Heart right ventricle (tissue), 16 donors: ENCODE measurements at regions not wholly inside any gene's neighbourhood (a gene's known extent, or its start where the extent isn't known, plus 50 kb on each side); places are given as distances from the start of the nearest gene placed in this dataset.

Experiments used
- ATAC-seq, 8 donors: fragments of 200-7000 bp; cut with Tn5 transposase; one replicate each; pipeline ENCODE4 v1.9.1; 2020; ENCODE audit warnings: mild to moderate bottlenecking in 8 of 8, moderate library complexity in 8 of 8, moderate number of reproducible peaks in 1 of 8
- DNase-seq, 2 donors: peaks; one replicate each; pipeline ENCODE4 v3.0.0-alpha.2; 2020
- H3K27ac ChIP-seq, 10 donors: fragments of 200-600 bp; sonication (generic) in 2 of 10; one replicate each; pipeline versions ENCODE4 v1.5.0 to v1.8.0; 2020 to 2022; ENCODE audit warnings: mild to moderate bottlenecking in 3 of 10
- H3K27me3 ChIP-seq, 7 donors: fragments of 200-600 bp; one replicate each; pipeline ENCODE4 v1.8.0; 2021 to 2022; ENCODE audit warnings: mild to moderate bottlenecking in 2 of 7
- H3K36me3 ChIP-seq, 9 donors: fragments of 200-600 bp; sonication (generic) in 1 of 9; one replicate each; pipeline versions ENCODE4 v1.5.0 to v1.8.0; 2020 to 2022; ENCODE audit warnings: mild to moderate bottlenecking in 2 of 9
- H3K4me1 ChIP-seq, 9 donors: fragments of 200-600 bp; sonication (generic) in 1 of 9; one replicate each; pipeline versions ENCODE4 v1.5.0 to v1.8.0; 2020 to 2022; ENCODE audit warnings: mild to moderate bottlenecking in 4 of 9
- H3K4me3 ChIP-seq, 10 donors: fragments of 200-600 bp; sonication (generic) in 2 of 10; one replicate each; pipeline versions ENCODE4 v1.5.0 to v1.8.0; 2020 to 2022; ENCODE audit warnings: mild to moderate bottlenecking in 7 of 10, moderate library complexity in 2 of 10
- H3K9me3 ChIP-seq, 11 donors: fragments of 200-600 bp in 10 of 11; sonication (generic) in 2 of 11; one replicate each; pipeline versions ENCODE4 v1.5.0 to v1.8.0; 2013 to 2022; ENCODE audit warnings: mild to moderate bottlenecking in 2 of 11, control low read depth in 1 of 11, moderate library complexity in 1 of 11
- WGBS, 2 donors: extraction: QIAGEN DNeasy Blood & Tissue Kit; methylation state at CpG; one replicate each; pipeline ENCODE4 v1.1.7; 2013; ENCODE audit warnings: inconsistent platforms in 1 of 2; 5-methylcytosine and 5-hydroxymethylcytosine counted together
- intact Hi-C, 10 donors: fragments of 100-400 bp; cut with DNase I; formaldehyde crosslinking; loops; one replicate each; pipeline versions ENCODE4 v1.11.1 to v1.14.2; 2022
- TF ChIP-seq, protein P1 (sequence below), 9 donors: fragments of 200-600 bp; sonication (generic) in 2 of 9; IDR thresholded peaks; one replicate each; pipeline versions ENCODE4 v1.5.0 to v1.8.0; 2021 to 2022; ENCODE audit warnings: antibody characterized with exemption in 9 of 9, mild to moderate bottlenecking in 5 of 9, moderate library complexity in 1 of 9
- donor health status: Arrhythmogenic right ventricular cardiomyopathy.
- donor health status: ischemic (EF 13 %, LVEDD 7.1; RV severe dilation, severe dysfunction).
- donor health status: healthy with polysubstance abuse.
- donor health status: DM: no; HTN: yes; CAD: no.
- donor health status: DM: no; HTN: no; CAD: no.
- donor health status: ischemic (EF 25% LVEDD 6.9; RV normal size, moderate dysfunction).
- donor health status: ischemic (EF 25% LVEDD 5.7; RV mildly dilated, moderate dysfunction).
- donor health status: healthy.
- donor health status: DM: yes; HTN: yes; CAD: no.
- donor health status: Ischemic cardiomyopathy.
- donor health status: ischemic (EF 35%, LVEDD 5.7; RV mildly dilated, moderate dysfunction).
- donor health status: nonischemic (EF 11% LVEDD 7.7; RV severe dilation, severe dysfunction).
- donor health status: DM: yes; HTN: yes; CAD: no.
- donor health status: PGD.
- donor health status: ischemic (EF 29% LVEDD 5.4; RV normal size, mild dysfunction).
- donor health status: nonischemic (EF 23%, LVEDD 6.1; RV moderate dilation, normal function).

DNA sequence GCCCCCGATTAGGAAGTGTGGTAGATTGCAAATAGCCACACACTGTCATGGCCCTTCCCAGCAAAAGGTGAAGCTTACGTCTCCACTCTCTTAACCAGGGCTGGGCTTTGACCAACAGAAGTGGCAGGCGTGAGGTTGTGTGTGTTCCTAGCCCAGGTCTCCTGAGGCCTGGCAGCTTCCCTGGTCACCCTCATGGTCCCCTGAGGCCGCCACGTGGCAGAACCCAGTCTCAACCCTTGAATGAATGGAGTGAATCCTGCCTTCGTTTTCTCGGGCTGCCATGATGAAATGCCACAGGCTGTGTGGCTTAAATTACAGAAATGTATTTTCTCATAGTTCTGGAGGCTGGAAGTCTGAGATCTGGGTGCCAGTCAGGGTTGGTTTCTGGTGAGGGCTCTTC is 370.4 kb downstream of the IRX2 start:
- intact Hi-C loops, result no loop called here
- DNase-seq (no peak), ATAC-seq (no peak)
- 80 to 86% methylated on average over 7 of the region's 7 CpGs for WGBS, 2 donors
- peaks cover 0 to 14% (median 5%) of the 10 kb centered on the region in 7 donors for H3K27me3 ChIP-seq
- H3K9me3 ChIP-seq, result no peaks in the 10 kb centered on the region
- no peaks in the 10 kb centered on the region for H3K36me3 ChIP-seq
- TF ChIP-seq, protein P1, sequence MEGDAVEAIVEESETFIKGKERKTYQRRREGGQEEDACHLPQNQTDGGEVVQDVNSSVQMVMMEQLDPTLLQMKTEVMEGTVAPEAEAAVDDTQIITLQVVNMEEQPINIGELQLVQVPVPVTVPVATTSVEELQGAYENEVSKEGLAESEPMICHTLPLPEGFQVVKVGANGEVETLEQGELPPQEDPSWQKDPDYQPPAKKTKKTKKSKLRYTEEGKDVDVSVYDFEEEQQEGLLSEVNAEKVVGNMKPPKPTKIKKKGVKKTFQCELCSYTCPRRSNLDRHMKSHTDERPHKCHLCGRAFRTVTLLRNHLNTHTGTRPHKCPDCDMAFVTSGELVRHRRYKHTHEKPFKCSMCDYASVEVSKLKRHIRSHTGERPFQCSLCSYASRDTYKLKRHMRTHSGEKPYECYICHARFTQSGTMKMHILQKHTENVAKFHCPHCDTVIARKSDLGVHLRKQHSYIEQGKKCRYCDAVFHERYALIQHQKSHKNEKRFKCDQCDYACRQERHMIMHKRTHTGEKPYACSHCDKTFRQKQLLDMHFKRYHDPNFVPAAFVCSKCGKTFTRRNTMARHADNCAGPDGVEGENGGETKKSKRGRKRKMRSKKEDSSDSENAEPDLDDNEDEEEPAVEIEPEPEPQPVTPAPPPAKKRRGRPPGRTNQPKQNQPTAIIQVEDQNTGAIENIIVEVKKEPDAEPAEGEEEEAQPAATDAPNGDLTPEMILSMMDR (IDR thresholded peaks at IDR 0.05), result no peak
- no peak overlapping the region for H3K4me3 ChIP-seq
- H3K27ac ChIP-seq, result no peak overlapping the region
- H3K4me1 ChIP-seq, result no peaks in the 10 kb centered on the region

DNA sequence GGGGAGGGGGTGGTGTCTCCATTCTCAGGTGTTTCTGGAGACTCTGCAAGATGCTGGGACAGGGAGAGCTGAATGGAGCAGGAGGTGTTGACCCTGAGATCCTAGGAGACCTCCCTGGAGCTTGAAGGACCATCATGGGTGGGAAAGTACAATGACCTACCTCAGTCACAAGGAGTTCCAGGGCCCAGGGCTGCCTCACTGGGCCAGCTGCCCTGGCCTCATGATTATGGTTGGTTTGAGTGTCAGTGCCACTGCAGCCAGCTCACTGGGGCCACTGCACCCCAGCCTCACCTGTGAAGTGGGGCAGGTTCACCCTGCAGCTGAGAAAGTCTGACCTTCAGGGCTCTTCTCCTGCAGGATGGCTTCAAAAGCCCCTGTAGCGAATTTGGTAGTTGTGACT is 372.5 kb downstream of the IRX2 start:
- 35 to 46% methylated on average over 1 of the region's 1 CpG for WGBS, 2 donors
- ATAC-seq (no peak), DNase-seq (no peak)
- intact Hi-C loops, result no loop called here
- H3K27ac ChIP-seq, result no peak overlapping the region
- no peaks in the 10 kb centered on the region for H3K9me3 ChIP-seq
- no peaks in the 10 kb centered on the region for H3K4me1 ChIP-seq
- H3K4me3 ChIP-seq, result no peak overlapping the region
- H3K27me3 ChIP-seq, result peaks cover 0 to 4% (median 0%) of the 10 kb centered on the region in 7 donors
- TF ChIP-seq, protein P1 (IDR thresholded peaks at IDR 0.05), result no peak
- no peaks in the 10 kb centered on the region for H3K36me3 ChIP-seq

DNA sequence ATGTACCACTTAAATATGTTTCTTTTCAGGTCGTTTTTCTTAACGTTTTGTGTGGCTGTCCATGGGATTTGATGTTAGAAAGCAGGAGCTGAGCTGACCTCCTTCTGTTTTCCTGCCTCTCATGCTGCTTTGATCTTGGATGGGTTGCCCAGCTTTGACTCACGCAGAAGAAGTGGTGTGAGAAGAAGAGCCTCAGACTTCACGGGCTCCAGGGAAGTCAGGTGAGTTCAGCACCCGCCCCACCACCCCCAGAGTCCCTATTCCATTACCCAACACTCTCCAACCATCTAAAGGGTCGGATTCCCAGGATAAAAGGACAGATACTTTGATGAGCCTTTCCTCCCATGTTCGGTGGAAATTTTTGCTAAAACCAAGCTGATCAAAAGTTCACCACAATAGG is 373.4 kb downstream of the IRX2 start:
- H3K27ac ChIP-seq, result no peak overlapping the region
- H3K27me3 ChIP-seq, result no peaks in the 10 kb centered on the region
- ATAC-seq, result no peak
- TF ChIP-seq, protein P1 (IDR thresholded peaks at IDR 0.05), result no peak
- no peaks in the 10 kb centered on the region for H3K36me3 ChIP-seq
- DNase-seq, result no peak
- no peak overlapping the region for H3K4me3 ChIP-seq
- H3K4me1 ChIP-seq, result no peaks in the 10 kb centered on the region
- WGBS, 2 donors, result 47 to 54% methylated on average over 7 of the region's 7 CpGs
- no peaks in the 10 kb centered on the region for H3K9me3 ChIP-seq
- intact Hi-C loops, result no loop called here

DNA sequence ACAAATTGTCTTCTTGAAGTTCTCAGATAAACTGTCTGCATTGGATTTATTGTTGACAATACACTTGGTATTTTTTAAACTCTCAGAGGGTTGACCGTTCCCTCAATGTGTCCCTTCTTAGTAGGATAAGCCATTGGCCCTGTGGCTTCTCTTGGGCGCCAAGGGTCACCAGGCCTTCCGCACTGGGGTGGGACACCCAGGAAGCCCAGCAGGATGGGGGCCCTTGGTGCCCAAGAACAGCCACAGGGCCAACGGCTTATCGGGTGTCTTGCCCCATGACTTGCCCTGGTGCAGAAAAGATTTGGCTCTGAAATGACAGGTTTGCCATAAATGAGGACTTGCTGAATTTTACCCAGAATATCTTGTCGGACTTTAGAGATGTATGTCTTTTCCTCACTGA is 375.0 kb downstream of the IRX2 start:
- Histone ChIP-seq H3K4me3 (no peak overlapping the region), H3K4me1 (no peaks in the 10 kb centered on the region), H3K36me3 (no peaks in the 10 kb centered on the region), H3K27me3 (no peaks in the 10 kb centered on the region), H3K9me3 (no peaks in the 10 kb centered on the region), H3K27ac (no peak overlapping the region)
- WGBS, 2 donors, result 91 to 93% methylated on average over 6 of the region's 6 CpGs
- ATAC-seq (no peak), DNase-seq (no peak)
- TF ChIP-seq, protein P1 (IDR thresholded peaks at IDR 0.05), result no peak
- intact Hi-C loops, result no loop called here
